Retina (tissue), 1 donor: ENCODE measurements at regions not wholly inside any gene's neighbourhood (a gene's known extent, or its start where the extent isn't known, plus 50 kb on each side); places are given as distances from the start of the nearest gene placed in this dataset.

Source experiments
- DNase-seq: peaks from one replicate; pipeline ENCODE4 v3.0.0-alpha.2; 2016

- no peak for DNase-seq
Measured at GRCh38 chr22:47556473-47556872, 794.0 kb downstream of the TBC1D22A start.

GRCh38 chr22:47553436-47553835, 791.0 kb downstream of the TBC1D22A start:
- DNase-seq = no peak

- no peak for DNase-seq
Measured at GRCh38 chr22:47552541-47553205, 790.2 kb downstream of the TBC1D22A start.

- no peak for DNase-seq
Measured at GRCh38 chr22:47552024-47552423, 789.6 kb downstream of the TBC1D22A start.

GRCh38 chr22:47551431-47551775, 789.0 kb downstream of the TBC1D22A start:
- DNase-seq = no peak

- DNase-seq = peak; percentile 51
Measured at GRCh38 chr22:47550524-47551430, 788.3 kb downstream of the TBC1D22A start.

- DNase-seq = no peak
Measured at GRCh38 chr22:47549741-47550340, 787.4 kb downstream of the TBC1D22A start.

GRCh38 chr22:47548953-47549740, 786.7 kb downstream of the TBC1D22A start:
- DNase-seq = no peak

- peak; percentile 9 for DNase-seq
Measured at GRCh38 chr22:47547881-47548650, 785.6 kb downstream of the TBC1D22A start.

GRCh38 chr22:47547239-47547661, 784.8 kb downstream of the TBC1D22A start:
- no peak for DNase-seq

GRCh38 chr22:47544696-47545095, 782.2 kb downstream of the TBC1D22A start:
- DNase-seq = no peak

- no peak for DNase-seq
Measured at GRCh38 chr22:47543447-47543846, 781.0 kb downstream of the TBC1D22A start.

GRCh38 chr22:47540011-47540410, 777.6 kb downstream of the TBC1D22A start:
- no peak for DNase-seq

GRCh38 chr22:47539374-47539773, 776.9 kb downstream of the TBC1D22A start:
- no peak for DNase-seq

- no peak for DNase-seq
Measured at GRCh38 chr22:47535681-47536080, 773.2 kb downstream of the TBC1D22A start.

GRCh38 chr22:47534804-47535410, 772.5 kb downstream of the TBC1D22A start:
- DNase-seq = no peak

GRCh38 chr22:47533961-47534803, 771.7 kb downstream of the TBC1D22A start:
- no peak for DNase-seq

- DNase-seq = no peak
Measured at GRCh38 chr22:47517062-47517461, 754.6 kb downstream of the TBC1D22A start.

- DNase-seq = no peak
Measured at GRCh38 chr22:47515384-47516125, 753.1 kb downstream of the TBC1D22A start.

GRCh38 chr22:47512617-47513016, 750.2 kb downstream of the TBC1D22A start:
- no peak for DNase-seq
